ENCODE measurements at regions not wholly inside any gene's neighbourhood (a gene's known extent, or its start where the extent isn't known, plus 50 kb on each side); places are given as distances from the start of the nearest gene placed in this dataset.

DNA sequence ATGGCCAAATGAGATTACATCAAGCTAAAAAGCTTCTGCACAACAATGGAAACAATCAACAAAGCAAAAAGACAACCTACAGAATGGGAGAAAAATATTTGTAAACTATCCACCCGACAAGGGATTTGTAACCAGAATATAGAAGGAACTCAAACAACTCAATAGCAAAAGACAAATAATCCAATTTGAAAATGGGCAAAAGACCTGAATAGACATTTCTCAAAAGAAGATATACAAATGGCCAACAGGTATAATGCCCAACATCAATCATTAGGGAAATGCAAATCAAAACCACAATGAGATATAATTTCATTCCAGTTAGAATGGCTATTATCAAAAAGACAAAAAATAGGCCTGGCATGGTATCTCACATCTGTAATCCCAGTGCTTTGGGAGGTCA lies 140.0 kb downstream of the GLUL start:
- TF ChIP-seq, protein P1, sequence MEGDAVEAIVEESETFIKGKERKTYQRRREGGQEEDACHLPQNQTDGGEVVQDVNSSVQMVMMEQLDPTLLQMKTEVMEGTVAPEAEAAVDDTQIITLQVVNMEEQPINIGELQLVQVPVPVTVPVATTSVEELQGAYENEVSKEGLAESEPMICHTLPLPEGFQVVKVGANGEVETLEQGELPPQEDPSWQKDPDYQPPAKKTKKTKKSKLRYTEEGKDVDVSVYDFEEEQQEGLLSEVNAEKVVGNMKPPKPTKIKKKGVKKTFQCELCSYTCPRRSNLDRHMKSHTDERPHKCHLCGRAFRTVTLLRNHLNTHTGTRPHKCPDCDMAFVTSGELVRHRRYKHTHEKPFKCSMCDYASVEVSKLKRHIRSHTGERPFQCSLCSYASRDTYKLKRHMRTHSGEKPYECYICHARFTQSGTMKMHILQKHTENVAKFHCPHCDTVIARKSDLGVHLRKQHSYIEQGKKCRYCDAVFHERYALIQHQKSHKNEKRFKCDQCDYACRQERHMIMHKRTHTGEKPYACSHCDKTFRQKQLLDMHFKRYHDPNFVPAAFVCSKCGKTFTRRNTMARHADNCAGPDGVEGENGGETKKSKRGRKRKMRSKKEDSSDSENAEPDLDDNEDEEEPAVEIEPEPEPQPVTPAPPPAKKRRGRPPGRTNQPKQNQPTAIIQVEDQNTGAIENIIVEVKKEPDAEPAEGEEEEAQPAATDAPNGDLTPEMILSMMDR (IDR thresholded peaks at IDR 0.05): no peak
- TF ChIP-seq EZH2 (IDR thresholded peaks at IDR 0.05; ENCODE audit: borderline replicate concordance, insufficient read depth, low read depth, low read length, poor library complexity, severe bottlenecking): no peak
- ATAC-seq (ENCODE audit: low read depth) (no peak), DNase-seq (no peak)
- Histone ChIP-seq H3K4me3 (ENCODE audit: control extremely low read depth in 1 of 5, extremely low read depth in 1 of 5, insufficient read depth in 1 of 5, low read depth in 2 of 5, low read length in 4 of 5) (no peak overlapping the region), H3K27ac (ENCODE audit: low read length in 2 of 2) (no peak overlapping the region), H2AFZ (ENCODE audit: insufficient read depth, low read depth, low read length, poor library complexity, severe bottlenecking) (no peak overlapping the region), H4K20me1 (ENCODE audit: control insufficient read depth, insufficient read depth, low read length, poor library complexity, severe bottlenecking) (no peaks in the 10 kb centered on the region), H3K9me3 (ENCODE audit: control extremely low read depth in 1 of 3, control insufficient read depth in 2 of 3, insufficient read depth in 1 of 3, low read length in 2 of 3) (no peaks in the 10 kb centered on the region), H3K4me1 (ENCODE audit: control insufficient read depth in 2 of 2, insufficient read depth in 2 of 2, low read length in 2 of 2) (no peaks in the 10 kb centered on the region), H3K4me2 (replicated peaks; ENCODE audit: low read depth, low read length, poor library complexity, severe bottlenecking) (no peak overlapping the region), H3K9ac (ENCODE audit: low read length) (no peak overlapping the region), H3K27me3 (replicated peaks in 1 of 4; ENCODE audit: control extremely low read depth in 1 of 4, control insufficient read depth in 3 of 4, insufficient read depth in 4 of 4, low read length in 3 of 4) (no peaks in the 10 kb centered on the region), H3K79me2 (ENCODE audit: control insufficient read depth, insufficient read depth, low read length) (no peaks in the 10 kb centered on the region), H3K36me3 (replicated peaks in 1 of 2; ENCODE audit: control extremely low read depth in 1 of 2, control insufficient read depth in 1 of 2, extremely low read depth in 1 of 2, insufficient read depth in 2 of 2, low read length in 1 of 2) (no peaks in the 10 kb centered on the region)
- ChIA-PET CTCF (no interaction called here), POLR2A (no interaction called here)
- Mint-ChIP-seq H3K4me1 (no peaks in the 10 kb centered on the region), H3K27me3 (no peaks in the 10 kb centered on the region), H3K9me3 (ENCODE audit: insufficient read depth) (no peaks in the 10 kb centered on the region), H3K27ac (no peak overlapping the region), H3K4me3 (no peak overlapping the region)
- WGBS (ENCODE audit: insufficient coverage): no CpG with 5 or more reads among the region's 1 CpG
- intact Hi-C loops (cut with micrococcal nuclease): no loop called here

DNA sequence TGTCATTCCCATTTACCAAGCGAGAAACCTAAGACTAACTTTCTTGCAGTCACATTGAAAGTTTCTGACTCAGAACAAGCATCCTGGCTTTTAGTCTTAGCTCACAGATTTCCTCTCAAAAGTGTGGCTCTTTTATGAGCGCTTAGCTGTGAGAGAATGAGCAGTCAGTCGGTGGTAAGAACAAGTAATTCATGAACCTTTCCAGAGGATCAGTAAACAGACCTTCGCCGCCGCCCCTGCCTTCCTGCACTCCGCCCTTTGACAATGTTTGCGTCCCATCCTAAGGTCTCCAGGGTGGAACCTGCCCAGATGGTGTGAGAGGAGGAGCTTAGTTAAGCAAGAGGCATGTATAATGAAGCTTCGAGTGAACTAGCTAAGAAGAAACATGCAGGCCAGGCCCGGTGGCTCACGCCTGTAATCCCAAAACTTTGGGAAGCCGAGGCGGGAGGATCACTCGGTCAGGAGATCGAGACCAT lies 142.4 kb downstream of the GLUL start:
- ChIA-PET POLR2A (no interaction called here), CTCF (interaction anchor here (1.0 kb wide), 1 partner anchor 29 kb away, joined by 3 read pairs; no protein-coding TSS in a partner anchor)
- 78% methylated on average over 9 of the region's 15 CpGs for WGBS (ENCODE audit: insufficient coverage)
- ATAC-seq (ENCODE audit: low read depth): no peak
- no peak overlapping the region for H3K4me3 Mint-ChIP-seq
- Histone ChIP-seq H4K20me1 (ENCODE audit: control insufficient read depth, insufficient read depth, low read length, poor library complexity, severe bottlenecking) (no peaks in the 10 kb centered on the region), H3K9ac (ENCODE audit: low read length) (no peak overlapping the region), H3K79me2 (ENCODE audit: control insufficient read depth, insufficient read depth, low read length) (no peaks in the 10 kb centered on the region), H3K9me3 (ENCODE audit: control extremely low read depth in 1 of 3, control insufficient read depth in 2 of 3, insufficient read depth in 1 of 3, low read length in 2 of 3) (no peaks in the 10 kb centered on the region), H3K27me3 (replicated peaks in 1 of 4; ENCODE audit: control extremely low read depth in 1 of 4, control insufficient read depth in 3 of 4, insufficient read depth in 4 of 4, low read length in 3 of 4) (no peaks in the 10 kb centered on the region), H3K27ac (ENCODE audit: low read length in 2 of 2) (no peak overlapping the region), H3K36me3 (replicated peaks in 1 of 2; ENCODE audit: control extremely low read depth in 1 of 2, control insufficient read depth in 1 of 2, extremely low read depth in 1 of 2, insufficient read depth in 2 of 2, low read length in 1 of 2) (no peaks in the 10 kb centered on the region), H3K4me3 (ENCODE audit: control extremely low read depth in 1 of 5, extremely low read depth in 1 of 5, insufficient read depth in 1 of 5, low read depth in 2 of 5, low read length in 4 of 5) (no peak overlapping the region), H3K4me2 (replicated peaks; ENCODE audit: low read depth, low read length, poor library complexity, severe bottlenecking) (no peak overlapping the region), H2AFZ (ENCODE audit: insufficient read depth, low read depth, low read length, poor library complexity, severe bottlenecking) (no peak overlapping the region), H3K4me1 (ENCODE audit: control insufficient read depth in 2 of 2, insufficient read depth in 2 of 2, low read length in 2 of 2) (no peaks in the 10 kb centered on the region)
- no peak for DNase-seq
- H3K9me3 Mint-ChIP-seq (ENCODE audit: insufficient read depth): no peaks in the 10 kb centered on the region
- H3K4me1 Mint-ChIP-seq: no peaks in the 10 kb centered on the region
- H3K27me3 Mint-ChIP-seq: peaks cover 3% of the 10 kb centered on the region
- intact Hi-C loops (cut with micrococcal nuclease): no loop called here
- no peak for TF ChIP-seq EZH2 (IDR thresholded peaks at IDR 0.05; ENCODE audit: borderline replicate concordance, insufficient read depth, low read depth, low read length, poor library complexity, severe bottlenecking)
- TF ChIP-seq, protein P1 (IDR thresholded peaks at IDR 0.05): no peak
- H3K27ac Mint-ChIP-seq: no peak overlapping the region

Data from B cell (primary cell).